ENCODE measurements at regions not wholly inside any gene's neighbourhood (a gene's known extent, or its start where the extent isn't known, plus 50 kb on each side); places are given as distances from the start of the nearest gene placed in this dataset.

DNA sequence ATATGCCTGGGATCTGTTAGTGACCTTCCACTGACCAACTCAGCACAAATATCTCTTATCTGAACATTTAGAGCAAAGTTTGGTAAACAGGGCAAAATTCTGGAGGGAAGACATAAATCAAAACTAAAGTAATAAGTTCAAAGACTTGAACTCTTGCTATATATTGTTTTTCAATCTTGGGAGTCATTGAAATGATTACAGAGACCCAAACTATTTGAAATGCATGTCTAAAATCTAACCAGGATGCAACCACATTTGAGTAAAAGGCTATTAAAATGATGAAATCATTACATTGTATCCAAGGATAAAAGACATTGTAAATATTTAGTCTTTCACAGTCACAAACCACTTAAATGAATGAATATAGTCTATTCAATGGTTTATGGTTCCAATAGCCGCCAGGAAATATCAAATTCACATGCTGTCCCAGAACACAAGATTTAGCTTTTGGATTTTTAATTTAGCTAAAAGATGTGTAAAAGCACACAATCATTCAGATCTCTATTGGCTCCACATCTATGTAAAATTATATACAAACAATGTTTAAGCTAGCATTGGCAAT is 256.6 kb upstream of the EPHA7 start:
- TF ChIP-seq POLR2A (IDR thresholded peaks at IDR 0.05) = no peak
- TF ChIP-seq, protein P1, sequence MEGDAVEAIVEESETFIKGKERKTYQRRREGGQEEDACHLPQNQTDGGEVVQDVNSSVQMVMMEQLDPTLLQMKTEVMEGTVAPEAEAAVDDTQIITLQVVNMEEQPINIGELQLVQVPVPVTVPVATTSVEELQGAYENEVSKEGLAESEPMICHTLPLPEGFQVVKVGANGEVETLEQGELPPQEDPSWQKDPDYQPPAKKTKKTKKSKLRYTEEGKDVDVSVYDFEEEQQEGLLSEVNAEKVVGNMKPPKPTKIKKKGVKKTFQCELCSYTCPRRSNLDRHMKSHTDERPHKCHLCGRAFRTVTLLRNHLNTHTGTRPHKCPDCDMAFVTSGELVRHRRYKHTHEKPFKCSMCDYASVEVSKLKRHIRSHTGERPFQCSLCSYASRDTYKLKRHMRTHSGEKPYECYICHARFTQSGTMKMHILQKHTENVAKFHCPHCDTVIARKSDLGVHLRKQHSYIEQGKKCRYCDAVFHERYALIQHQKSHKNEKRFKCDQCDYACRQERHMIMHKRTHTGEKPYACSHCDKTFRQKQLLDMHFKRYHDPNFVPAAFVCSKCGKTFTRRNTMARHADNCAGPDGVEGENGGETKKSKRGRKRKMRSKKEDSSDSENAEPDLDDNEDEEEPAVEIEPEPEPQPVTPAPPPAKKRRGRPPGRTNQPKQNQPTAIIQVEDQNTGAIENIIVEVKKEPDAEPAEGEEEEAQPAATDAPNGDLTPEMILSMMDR (IDR thresholded peaks at IDR 0.05) = no peak

Measured in heart left ventricle (tissue), 13 donors.